ENCODE measurements at regions not wholly inside any gene's neighbourhood (a gene's known extent, or its start where the extent isn't known, plus 50 kb on each side); places are given as distances from the start of the nearest gene placed in this dataset.

- no peak for DNase-seq
- TF ChIP-seq CTCF (IDR thresholded peaks at IDR 0.05 in 8 of 11, conservative IDR thresholded peaks at IDR 0.05 in 3 of 11) (no peak), POLR2A (IDR thresholded peaks at IDR 0.05) (no peak), POLR2AphosphoS5 (IDR thresholded peaks at IDR 0.05) (no peak)
- no peak overlapping the region for H3K4me3 ChIP-seq
- H3K27ac ChIP-seq = no peak overlapping the region
- 76 to 95% (median 90%) methylated on average over 7 of the region's 7 CpGs for WGBS, 5 donors
- H3K36me3 ChIP-seq = no peaks in the 10 kb centered on the region
- no peaks in the 10 kb centered on the region for H3K27me3 ChIP-seq (replicated peaks in 1 of 7)
- intact Hi-C loops (cut with DNase I; ENCODE audit: low total_unique reads) = no loop called here
- no peaks in the 10 kb centered on the region for H3K4me1 ChIP-seq
- H3K9me3 ChIP-seq = peaks cover 0 to 11% (median 0%) of the 10 kb centered on the region in 8 donors
Measured at GRCh38 chr6:23633996-23634395, 492.0 kb upstream of the NRSN1 start.

DNA sequence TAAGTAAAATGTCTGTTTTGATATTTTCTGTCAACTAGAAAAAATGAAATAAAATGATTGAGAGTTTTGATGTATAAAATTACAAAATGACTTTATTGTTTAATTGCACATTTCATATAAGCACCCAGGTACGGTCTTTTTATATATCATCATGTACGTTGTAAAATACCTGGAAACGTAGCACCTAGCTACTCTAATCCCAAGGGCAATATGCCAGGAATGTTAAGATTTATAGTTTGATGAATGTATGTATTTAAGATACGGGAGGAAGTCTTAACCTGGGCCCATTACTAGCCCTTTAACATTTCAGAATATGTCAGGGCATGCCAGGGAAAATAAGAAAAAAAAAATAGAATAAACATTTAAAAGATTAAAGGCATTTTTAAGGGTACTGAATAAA lies 490.9 kb upstream of the NRSN1 start:
- intact Hi-C loops (cut with DNase I; ENCODE audit: low total_unique reads) = no loop called here
- no peaks in the 10 kb centered on the region for H3K4me1 ChIP-seq
- no peaks in the 10 kb centered on the region for H3K27me3 ChIP-seq (replicated peaks in 1 of 7)
- peaks cover 0 to 11% (median 0%) of the 10 kb centered on the region in 8 donors for H3K9me3 ChIP-seq
- H3K36me3 ChIP-seq = no peaks in the 10 kb centered on the region
- no peak overlapping the region for H3K27ac ChIP-seq
- 82 to 90% (median 87%) methylated on average over 4 of the region's 4 CpGs for WGBS, 5 donors
- H3K4me3 ChIP-seq = no peak overlapping the region
- TF ChIP-seq POLR2AphosphoS5 (IDR thresholded peaks at IDR 0.05) = no peak
- TF ChIP-seq POLR2A (IDR thresholded peaks at IDR 0.05) = no peak
- no peak for TF ChIP-seq CTCF (IDR thresholded peaks at IDR 0.05 in 8 of 11, conservative IDR thresholded peaks at IDR 0.05 in 3 of 11)
- no peak for DNase-seq

DNA sequence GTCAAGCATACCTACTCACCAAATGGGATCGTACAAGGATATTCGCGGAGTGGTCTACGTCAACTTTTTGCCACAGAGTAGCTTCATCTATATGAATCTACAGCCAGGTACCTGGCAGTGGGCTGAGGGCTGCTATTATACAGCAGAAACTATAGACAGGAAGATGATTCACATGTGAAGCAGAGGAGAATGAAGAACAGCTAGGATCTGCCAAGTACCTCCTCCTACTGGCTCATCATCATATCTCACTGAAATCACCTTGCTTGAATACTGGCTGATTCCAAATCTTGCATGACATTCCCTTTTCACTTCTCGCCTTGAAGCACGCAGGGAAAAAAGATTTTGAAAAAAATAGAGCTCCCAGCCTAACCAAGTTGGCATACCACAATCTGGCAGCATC lies 488.7 kb upstream of the NRSN1 start:
- DNase-seq = no peak
- WGBS, 5 donors = 90 to 94% (median 93%) methylated on average over 6 of the region's 6 CpGs
- Histone ChIP-seq H3K27ac (no peak overlapping the region), H3K9me3 (peaks cover 0 to 11% (median 0%) of the 10 kb centered on the region in 8 donors), H3K4me3 (no peak overlapping the region), H3K4me1 (no peaks in the 10 kb centered on the region), H3K36me3 (no peaks in the 10 kb centered on the region), H3K27me3 (replicated peaks in 1 of 7) (no peaks in the 10 kb centered on the region)
- TF ChIP-seq CTCF (IDR thresholded peaks at IDR 0.05 in 8 of 11, conservative IDR thresholded peaks at IDR 0.05 in 3 of 11) (no peak), POLR2A (IDR thresholded peaks at IDR 0.05) (no peak), POLR2AphosphoS5 (IDR thresholded peaks at IDR 0.05) (no peak)
- intact Hi-C loops (cut with DNase I; ENCODE audit: low total_unique reads) = no loop called here

DNA sequence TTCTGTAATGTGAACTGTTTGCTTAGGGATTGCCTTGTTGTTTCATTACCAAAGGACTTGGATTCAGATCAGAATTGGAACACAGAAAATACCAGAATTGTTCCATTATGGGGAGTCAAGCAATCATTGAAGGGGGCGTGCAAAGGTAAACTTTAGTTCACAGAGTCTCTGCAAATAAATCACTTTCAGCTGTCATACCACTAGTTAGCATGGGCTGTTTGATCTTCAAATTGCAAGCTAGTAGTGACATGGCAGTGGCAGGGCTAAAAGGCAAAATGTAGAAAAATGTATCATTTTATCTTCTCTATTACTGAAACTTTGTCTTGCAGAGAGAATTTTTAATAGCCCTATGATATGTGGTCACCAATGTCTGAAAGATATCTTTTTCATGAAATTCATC lies 483.2 kb upstream of the NRSN1 start:
- DNase-seq = no peak
- intact Hi-C loops (cut with DNase I; ENCODE audit: low total_unique reads) = no loop called here
- Histone ChIP-seq H3K9me3 (no peaks in the 10 kb centered on the region), H3K36me3 (no peaks in the 10 kb centered on the region), H3K4me3 (no peak overlapping the region), H3K27me3 (replicated peaks in 1 of 7) (no peaks in the 10 kb centered on the region), H3K4me1 (no peaks in the 10 kb centered on the region), H3K27ac (no peak overlapping the region)
- TF ChIP-seq POLR2A (IDR thresholded peaks at IDR 0.05) (no peak), CTCF (IDR thresholded peaks at IDR 0.05 in 8 of 11, conservative IDR thresholded peaks at IDR 0.05 in 3 of 11) (no peak), POLR2AphosphoS5 (IDR thresholded peaks at IDR 0.05) (no peak)
- WGBS, 5 donors = 88 to 96% (median 91%) methylated on average over 1 of the region's 1 CpG
